ENCODE measurements at regions not wholly inside any gene's neighbourhood (a gene's known extent, or its start where the extent isn't known, plus 50 kb on each side); places are given as distances from the start of the nearest gene placed in this dataset.
"Not testable (repeated sequence)": the region's sequence is repeated elsewhere in the genome, so short reads cannot be mapped to it uniquely, and the experiment has no call there.

DNA sequence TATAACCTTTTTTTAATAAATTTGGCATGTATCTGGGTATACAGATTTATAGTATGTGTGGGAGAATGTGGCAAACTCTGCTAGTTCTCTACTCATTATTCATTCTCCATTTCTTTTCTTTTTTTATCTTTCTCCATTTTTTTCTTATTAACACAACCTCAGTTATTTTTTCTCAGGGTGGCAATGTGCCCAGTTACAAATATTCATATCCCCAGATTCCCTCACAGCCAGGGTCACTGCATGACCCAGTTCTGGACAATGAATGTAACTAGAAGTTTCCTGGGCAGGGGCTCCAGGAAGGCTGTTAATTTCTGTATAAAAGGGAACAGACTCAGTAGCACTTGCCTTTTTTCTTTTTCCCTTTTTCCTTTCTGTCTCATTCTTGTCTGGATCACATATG, 95.6 kb downstream of the VCPKMT start:
- DNase-seq = no peak

DNA sequence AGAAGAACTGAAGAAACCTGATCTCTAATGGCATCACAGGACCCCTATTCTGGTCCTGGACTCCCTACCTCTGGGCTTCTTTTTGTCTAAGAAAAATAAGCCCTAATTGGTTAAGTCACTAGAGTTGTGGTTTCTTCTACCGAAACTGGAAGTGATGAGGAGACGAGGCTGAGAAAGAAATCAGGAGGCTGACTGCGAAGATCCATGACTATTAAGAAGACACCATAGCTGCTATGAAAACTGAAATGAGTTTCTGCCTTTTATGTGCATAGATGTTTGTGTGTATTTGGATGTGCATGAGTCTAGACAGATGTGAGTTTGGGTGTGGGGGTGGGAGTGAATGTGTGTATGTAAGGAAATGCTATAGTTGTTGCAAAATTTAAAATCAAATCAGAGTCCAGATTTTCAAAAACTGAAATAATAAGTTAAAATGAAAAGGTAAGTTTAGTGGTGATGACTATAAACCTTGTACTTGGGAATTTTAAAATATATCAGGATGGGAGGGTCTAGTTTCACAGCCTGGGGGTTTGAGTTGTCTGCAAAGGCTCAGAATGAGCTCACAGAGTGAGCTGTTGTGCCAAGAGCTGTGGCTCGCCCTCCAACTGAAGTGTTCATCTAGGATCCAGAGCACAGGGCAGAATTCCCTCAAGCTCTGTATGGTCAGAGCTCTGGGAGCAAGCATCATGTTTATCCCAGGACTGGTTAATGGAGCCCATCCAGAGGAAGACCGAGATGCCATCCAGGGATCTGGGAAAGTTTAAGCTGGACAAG, 94.9 kb downstream of the VCPKMT start:
- no peak for DNase-seq

DNA sequence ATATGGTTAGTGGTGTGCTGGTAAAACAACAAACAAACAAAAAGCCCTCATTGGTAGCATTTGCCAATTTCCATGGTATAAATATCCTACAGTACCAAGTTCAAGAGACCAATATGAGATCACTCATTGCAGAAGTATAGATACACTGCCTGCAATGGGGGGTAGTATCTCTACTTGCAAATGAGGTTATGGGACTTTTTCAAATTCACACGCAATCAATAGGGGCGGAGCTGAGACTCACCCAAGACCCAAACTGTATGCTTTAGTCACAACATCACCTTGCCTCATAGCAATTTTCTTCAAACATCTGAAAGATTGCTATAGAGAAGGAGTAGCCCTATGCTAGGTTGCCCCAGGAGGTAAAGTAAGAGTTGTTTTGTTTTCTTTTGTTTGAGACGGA, 93.7 kb downstream of the VCPKMT start:
- DNase-seq = no peak

DNA sequence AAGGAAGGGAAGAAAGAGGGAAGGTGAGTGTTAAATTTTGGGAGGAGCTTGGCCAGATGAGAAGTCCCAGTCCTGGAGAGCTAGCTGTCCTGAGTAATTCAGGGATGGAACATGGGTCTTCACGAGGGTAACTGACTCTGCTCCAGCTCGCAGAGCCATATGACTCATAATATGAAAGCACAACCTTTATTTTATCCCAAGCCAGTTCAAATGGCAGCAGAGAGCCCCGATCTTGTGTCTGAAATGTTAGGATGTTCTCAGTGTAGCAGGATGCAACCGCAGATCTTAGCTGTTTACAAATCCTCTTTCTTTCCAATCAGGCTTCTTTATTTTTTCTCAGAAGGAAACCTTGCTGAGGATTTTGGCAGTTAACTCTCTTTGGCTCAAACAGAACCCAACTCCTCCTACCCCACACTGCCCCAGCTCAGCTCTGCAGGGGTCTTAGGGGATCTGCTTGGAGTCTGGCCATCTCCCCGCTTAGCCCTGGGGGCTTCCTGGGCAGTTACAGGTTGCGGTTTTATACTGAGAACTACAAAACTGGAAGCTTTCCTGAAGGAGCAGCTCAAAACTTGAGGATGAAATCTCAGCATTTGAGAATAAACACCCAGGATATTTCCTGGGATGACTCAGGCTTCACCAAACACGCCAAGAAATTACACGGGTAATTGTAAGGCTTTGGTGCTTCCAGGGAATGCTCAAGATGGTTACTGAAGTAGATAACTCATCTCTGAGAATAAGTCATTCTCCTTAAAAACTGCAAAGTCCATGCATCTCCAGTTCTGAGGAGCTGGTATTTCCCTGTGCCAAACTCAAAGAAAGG, 92.5 kb downstream of the VCPKMT start:
- DNase-seq = no peak

DNA sequence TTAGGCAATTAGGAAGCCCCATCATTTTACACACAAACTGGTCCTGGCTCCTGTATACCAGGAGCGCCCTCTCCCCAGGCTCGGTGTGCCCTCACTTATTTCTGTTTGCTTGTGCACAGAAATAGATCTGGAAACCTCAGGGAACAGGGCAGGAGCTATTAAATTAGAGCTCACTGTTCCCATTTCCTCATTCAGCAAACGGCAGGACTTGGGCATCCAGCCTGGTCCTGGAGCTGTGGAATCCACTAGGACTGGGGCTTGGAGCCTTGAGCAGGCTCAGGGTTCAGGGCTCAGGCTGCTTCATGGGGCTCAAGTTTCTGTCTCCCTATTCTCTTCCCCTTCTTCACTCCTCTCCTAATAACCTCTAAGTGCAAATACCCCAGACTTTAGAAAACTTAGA, 91.3 kb downstream of the VCPKMT start:
- no peak for DNase-seq

DNA sequence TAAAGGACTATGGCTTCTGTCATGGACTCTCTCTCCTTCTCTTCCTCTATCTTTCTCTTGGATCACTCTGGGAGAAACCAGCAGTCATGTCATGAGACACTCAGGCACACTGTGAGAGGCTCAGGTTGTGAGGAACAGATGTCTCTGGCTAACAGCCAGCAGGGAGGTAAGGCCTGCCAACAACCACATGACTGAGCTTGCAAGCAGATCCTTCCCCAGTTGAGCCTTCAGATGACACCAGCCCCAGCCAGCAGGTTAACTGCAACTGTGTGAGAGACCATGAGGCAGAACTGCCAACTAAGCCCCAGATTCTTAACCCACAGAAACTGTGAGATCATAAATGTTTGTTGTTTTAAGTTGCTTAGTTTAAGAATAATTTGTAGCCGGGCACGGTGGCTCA, 90.6 kb downstream of the VCPKMT start:
- DNase-seq = no peak

DNA sequence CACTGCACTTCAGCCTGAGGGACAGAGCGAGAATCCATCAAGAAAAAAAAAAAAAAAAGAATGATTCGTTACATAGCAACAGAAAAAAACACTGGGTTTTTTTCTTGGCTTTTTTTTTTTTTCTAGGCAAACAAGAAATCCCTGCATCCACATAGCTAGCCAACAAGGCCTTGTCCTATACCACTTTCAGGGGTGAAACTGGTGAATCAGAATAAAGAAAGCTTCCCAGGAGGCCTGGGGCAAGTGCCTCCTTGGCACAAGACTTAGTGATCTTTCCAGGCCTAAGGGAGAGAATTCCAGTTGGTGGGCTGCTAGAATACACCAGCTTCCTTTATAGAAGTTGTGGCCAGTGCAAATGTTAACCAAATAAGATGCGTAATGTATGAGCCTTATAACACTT, 90.0 kb downstream of the VCPKMT start:
- DNase-seq = no peak

DNA sequence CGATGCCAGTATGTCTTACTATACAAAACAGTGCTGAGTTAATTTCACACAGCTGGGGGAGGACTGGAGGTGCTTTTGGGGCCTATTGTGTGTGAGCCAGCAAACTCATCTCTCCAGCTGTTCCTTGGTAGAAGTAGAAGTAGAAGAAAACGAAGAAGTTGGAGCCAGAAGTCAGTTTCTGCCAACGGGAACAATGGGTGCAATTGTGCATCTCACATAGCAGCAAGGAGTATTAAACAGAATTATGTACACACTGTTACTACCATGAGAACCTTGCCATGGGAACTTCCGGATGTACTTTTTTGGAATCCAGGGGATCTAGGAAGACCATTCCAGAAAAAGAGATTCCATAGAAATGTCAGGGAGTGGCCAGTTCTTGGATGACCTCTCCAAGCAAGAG, 88.6 kb downstream of the VCPKMT start:
- DNase-seq = no peak

DNA sequence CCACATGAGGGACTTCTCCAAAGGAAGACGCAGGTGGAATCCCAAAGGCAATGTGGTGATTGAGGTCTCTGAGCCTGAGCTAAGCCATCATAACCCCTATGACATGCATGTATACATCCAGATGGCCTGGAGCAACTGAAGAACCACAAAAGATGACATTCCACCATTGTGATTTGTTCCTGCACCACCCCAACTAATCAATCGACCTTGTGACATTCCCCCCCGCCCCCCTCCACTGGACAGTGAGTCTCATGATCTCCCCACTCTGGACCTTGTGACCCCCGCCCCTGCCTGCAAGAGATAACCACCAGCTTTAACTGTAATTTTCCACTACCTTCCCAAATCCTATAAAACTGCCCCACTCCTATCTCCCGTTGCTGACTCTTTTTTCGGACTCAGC, 87.9 kb downstream of the VCPKMT start:
- DNase-seq = no peak

DNA sequence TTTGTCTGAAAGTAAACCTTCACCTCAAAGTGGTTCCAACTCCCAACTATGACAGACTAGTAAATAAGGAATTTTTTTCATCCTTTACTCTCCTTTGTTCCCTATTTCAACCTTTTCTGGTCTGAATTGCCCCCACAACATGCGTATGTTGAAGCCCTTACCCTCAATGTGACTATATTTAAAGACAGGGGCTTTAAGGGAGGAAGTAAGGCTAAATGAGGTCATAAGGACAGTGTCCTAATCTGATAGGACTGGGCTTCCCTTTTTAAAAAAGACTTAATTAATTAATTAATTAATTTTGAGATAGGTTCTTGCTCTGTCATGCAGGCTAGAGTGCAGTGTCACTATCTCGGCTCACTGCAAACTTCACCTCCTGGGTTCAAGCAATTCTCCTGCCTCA, 86.3 kb downstream of the VCPKMT start:
- no peak for DNase-seq

DNA sequence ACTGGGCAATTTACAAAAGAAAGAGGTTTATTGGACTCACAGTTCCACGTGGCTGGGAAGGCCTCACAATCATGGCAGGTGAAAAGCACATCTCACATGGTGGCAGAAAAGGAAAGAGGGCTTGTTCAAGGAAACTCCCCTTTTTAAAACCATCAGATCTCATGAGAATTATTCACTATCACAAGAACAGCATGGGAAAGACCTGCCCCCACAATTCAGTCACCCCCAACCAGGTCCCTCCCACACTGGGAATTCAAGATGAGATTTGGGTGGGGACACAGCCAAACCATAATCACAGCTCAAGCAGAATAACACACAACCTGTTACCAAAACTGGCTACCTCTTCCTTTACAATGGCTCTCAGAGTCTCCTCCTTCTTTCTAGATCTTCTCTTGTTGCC, 85.5 kb downstream of the VCPKMT start:
- not testable (repeated sequence) for DNase-seq

DNA sequence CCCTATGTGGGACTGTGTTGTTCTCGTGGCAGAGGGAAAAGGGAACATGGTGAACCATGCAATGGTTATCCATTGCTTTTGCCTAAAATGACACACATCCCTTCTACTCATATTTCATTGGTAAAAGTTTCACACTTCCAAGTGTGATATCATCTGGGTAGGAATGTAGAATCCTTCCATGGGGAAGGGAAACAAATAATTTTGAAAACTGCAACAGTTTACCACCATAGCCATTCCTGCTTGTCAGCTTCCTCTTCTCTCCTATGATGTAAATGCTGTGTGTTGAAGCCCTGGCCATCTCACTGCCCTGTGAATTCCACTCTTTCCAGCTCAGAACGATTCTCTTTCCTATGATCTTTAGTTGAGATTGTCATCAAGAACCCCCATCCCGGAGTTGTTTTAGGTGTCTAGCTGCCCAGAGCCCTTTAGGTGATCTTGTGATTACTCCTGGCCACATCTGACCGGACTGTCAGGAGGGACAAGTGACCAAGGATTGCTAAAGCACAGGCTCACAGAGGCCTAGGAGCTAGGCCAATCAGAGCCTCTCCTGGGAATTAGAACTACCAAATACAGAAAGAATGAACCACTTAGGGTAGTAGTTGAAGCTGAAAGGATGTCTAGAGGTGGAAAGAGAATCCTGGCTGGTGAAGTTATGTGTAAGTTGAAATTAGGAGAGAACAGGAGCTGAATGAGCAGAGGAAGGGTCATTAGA, 84.6 kb downstream of the VCPKMT start:
- DNase-seq = no peak

DNA sequence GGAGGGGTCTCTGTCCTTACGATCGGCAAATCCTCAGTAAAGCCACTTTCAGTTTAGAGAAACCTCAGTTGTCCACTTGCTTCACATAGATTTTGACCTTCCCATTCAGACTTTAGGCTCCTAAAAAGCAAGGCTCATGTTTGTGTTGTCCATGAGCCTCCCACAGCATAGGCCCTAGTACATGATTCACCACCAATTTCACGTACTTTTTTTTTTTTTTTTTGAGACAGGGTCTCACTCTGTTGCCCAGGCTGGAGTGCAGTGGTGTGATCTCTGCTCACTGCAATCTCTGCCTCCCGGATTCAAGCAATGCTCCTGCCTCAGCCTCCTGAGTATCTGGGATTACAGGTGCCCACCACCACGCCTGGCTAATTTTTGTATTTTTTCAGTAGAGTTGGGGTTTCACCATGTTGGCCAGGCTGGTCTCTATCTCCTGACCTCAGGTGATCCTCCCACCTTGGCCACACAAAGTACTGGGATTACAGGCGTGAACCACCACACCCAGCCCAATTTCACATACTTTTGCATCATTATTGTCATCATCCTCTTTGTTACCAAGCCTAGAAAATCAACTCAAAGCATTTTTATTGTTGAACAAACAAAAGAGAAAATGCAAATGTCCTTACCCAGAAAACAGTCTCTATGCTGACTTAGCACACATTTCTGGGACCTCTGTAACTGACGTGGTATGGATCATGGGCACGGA, 83.8 kb downstream of the VCPKMT start:
- not testable (repeated sequence) for DNase-seq

DNA sequence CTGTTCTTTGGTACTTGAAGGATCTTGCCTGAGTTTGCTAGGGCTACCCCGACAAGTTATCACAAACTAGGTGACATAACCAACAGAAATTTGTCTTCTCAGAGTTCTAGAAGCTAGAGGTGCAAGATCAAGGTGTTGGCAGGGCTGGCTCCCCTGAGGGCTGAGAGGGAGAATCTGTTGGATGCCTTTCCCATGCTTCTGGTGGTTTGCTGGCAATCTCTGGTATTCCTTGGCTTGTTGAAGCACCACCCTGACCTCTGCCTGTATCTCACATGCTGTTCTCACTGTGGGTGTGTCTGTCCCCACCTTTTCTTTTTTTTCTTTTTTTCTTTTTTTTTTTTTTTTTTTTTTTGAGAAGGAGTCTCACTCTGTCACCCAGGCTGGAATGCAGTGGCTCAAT, 81.2 kb downstream of the VCPKMT start:
- DNase-seq = no peak

DNA sequence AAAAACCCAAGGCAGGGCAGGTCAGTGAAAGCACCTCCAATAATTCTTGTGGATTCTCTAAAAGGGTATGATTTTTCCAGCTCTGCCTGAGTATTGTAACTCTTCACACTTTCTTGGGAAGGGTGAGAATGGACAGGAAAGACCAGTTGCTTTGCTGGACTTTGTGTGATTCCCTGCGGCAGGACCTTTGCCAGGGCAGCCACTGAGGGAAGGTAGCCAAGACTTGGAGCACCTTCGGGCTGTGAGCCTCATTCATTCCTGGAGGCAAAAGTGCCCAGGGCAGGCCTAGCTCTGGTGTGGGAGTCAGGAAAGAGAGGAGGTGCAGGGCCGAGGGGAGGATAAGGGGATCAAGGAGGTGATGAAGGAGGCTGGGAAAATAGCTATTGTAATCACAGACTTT, 80.2 kb downstream of the VCPKMT start:
- no peak for DNase-seq

DNA sequence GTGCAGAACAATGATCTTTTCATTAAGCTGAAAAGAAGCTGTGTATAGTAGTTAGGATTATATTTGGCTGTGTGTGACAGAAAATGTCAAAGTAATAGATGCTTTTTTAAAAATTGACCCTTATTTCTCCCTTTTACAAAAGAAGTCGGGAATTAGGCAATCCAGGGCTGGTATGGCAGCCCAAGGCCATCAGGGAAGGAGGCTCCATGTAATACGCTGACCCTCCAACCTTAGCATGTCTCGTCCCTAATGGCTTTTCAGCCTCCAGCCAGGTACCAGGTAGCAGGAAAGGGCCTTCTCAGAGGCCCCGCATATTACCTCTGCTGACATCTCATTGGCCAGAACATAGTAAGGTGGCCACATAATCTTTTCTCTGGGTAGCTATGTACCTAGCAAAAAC, 79.7 kb downstream of the VCPKMT start:
- DNase-seq = no peak

DNA sequence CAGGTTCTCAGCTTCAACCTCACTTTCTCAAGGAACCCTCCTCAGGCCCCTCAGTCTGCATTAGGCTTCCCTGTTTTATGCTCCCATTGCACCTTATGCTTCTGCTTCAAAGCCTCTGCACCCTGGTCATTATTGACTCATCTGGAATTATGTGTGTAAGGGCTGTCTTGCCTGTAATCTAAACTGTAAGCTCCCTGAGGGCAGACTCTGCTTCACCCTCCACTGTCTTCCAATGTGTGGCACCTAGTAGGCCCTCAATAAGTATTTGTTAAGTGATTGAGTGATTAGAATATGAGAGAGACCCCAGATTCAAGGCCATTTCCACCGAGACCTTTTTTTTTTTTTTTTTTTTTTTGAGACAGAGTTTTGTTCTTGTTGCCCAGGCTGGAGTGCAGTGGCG, 79.1 kb downstream of the VCPKMT start:
- no peak for DNase-seq

DNA sequence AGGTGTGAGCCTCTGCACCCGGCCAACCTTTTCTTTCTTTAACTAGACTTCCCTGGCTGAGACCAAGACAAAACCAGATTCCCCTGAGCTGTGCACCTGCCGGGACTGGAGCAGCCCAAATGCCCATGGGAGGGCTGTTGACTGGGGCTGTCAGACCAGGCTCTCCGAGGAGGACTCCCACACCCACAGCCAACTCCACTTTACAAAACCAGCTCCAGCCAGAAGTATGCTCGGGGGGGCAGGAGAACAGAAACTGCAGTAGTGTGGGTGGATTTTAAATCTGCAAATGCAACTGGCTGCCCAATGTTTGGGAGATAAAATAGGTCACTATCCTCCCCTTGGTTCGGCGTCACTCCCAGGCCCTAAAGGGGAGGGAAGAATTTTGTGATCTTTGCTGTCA, 78.5 kb downstream of the VCPKMT start:
- DNase-seq = no peak

DNA sequence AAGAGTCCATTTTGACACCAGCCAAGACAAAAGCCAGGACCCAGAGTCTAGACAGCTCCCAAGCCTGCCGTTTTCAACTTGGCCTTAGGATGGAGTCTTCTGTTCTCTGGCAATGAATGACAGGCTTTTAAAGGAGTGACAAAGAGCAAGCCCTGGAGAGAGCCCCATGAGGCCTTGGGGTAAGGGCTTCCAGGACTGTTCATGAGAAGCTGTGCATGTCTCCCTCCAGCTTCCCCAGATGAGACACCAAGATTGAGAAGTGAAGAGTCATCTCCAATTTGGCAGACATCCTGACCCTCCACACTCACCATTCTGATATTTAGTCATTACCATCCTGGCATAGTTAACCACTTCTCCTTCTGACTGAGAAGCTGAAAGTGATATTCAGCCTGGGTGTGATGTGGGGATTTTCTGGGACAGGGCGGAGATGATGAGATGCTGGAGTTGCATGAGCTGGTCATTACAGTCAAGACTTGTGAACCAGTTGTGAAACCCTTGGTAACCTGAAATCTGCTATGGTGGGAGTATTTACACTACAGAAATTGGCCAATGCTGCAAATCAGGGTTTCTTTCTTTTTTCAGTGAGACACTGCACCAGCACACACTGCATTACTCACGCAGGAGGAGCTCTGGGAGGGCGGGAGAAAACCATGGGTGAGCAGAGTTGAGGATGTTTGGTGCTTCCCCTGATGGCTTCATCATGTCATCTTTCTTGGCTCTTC, 77.8 kb downstream of the VCPKMT start:
- DNase-seq = peak; percentile 20

DNA sequence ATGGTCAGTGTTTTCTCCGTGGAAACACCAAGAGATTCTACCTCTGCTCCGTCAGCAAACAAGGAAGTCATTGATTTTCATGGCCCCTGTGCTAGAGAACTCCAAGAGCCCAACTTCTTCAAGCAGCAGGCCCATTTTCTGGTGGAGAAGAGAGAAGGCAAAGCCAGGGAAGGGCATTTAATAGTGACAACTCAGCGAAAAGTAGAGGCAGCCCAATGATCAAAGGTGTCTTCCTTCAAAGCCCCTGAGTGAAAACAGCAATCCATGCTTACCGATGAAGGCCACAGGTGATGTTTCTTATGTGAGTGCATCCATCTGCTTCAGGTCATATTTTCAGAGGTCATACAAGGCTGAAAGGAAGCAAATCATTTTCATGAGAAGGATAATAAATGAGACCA, 77.3 kb downstream of the VCPKMT start:
- DNase-seq = no peak

DNA sequence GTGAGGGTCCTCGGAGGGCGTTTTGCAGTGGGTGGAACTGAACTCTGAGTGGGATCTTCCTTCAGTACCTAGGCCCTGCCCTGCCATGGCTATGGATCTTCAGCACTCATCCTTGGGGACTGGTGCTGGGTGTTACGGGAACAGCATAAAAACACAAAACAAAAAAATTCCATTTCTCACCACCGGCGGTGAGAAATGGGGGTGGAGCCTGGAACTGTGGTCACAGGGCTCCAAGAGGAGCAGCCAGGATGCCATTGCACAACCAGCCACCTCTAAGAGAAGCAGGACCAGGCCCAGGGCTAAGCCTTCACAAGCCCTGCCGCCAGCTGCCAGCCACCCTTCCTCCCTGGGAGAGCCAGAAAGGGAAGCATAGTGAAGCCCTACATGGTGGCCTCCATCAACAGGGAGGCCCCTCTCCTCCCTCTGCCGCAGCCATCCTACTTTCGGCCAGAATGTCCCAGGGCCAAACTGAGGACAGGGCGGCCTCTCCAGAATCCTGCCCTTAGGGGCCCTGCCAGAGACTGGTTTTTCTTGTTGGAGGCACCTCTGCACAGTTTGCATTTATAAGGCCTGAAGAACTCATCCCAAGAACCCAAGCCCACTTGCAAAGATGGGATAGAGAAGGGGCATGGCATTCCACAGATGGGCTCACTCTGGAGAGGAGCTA, 76.5 kb downstream of the VCPKMT start:
- no peak for DNase-seq

DNA sequence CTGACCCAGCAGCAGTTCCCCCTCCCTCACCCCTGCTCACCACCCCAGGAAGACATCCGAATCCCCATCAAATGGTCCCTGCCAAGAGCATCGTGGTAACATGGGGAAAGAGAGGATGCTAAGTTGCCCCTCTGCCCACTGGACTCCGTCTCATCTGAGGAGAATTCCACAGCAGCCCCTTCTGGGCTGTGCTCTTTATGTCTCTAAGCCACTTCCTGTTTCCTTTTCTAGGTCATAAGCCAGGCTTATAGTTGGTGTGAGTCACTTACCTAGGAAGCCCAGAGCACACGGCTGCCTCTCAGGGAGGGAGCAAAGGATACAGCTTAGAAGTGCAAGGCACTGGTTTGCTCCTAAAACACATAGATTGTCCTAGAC, 76.0 kb downstream of the VCPKMT start:
- DNase-seq = peak; percentile 31
